DMS114 treated with DMSO at 0.1 percent for 48 hours (cell line): ENCODE measurements at regions not wholly inside any gene's neighbourhood (a gene's known extent, or its start where the extent isn't known, plus 50 kb on each side); places are given as distances from the start of the nearest gene placed in this dataset.

Experiments used
- DNase-seq: peaks from one replicate; lab custom pipeline; 2025; ENCODE audit not compliant: unreplicated experiment; lab: John Stamatoyannopoulos, UW

DNA sequence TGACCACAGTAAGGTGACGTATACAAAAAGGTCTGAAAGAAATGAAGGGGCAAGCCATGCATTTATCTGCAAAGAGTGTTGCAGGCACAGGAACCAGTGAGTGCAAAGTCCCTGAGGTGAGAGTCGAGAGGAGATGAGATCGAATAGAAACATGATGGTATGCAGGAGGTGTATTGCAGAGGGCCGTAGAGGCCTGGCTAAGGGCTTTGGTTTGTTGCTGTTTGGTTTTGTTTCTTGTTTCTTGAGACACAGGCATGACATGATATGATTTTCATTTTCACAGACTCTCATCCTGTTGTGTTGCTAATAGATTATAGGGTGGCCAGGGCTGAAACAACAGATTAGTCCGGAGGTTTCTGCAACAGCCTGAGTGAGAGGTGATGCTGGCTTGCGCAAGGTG lies 80.4 kb downstream of the HSPH1 start:
- DNase-seq = no peak

DNA sequence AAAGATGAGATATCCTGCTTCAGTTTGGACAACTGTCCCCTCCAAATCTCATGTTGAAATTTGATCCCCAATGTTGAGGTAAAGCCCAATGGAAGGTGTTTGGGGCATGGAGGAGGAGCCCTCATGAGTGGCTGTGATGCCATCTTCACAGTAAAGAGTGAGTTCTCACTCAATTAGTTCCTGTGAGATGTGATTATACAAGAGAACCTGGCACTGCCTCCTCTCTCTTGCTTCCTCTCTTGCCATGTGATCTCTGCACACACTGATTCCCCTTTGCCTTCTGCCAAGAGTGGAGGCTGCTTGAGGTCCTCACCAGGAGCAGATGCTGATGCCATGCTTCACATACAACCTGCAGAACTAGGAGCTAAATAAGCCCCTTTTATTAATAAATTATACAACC lies 86.9 kb downstream of the HSPH1 start:
- DNase-seq = no peak

DNA sequence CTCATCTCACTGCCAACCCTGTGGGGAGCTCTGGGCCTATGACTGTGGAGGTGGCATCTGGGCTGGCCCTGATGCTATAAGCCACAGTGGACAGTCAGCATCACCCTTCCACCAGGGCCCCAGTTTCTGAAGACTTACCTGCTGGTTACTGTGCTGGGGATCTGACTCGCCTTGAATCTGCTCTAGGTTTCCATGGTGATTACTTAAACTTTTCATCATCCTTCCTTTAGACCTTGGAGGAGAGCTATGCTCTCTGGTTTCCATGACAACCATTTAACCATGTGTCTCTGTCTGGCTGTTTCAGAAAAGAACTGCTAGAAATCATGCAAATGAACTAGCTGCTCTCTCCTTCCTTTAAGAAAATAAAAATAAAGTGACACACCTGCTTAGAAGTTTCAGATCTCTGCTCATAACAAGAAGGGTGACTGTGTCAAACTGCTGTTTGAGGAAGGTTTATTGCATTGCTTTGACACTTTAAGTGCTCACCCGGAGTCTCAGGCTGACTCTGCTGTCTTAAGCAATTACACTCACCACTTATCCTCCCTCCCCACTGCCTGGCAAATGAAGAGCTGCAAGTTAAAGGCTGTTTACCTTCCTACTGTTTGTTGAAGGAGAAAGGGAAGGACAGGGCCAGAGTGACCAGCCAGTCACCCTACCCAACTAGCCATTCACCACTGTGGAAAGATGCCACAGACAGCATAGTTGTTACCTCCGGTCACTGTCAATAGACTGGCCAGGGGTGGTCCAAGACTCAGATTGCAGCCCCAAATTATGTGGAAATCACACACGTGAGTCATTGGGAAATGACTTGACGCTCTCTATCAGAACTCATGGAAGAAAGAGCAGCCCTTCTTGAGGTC lies 87.6 kb downstream of the HSPH1 start:
- DNase-seq = no peak

GRCh38 chr13:31072041-31072440 lies 89.7 kb downstream of the HSPH1 start:
- no peak for DNase-seq

- DNase-seq = no peak
Measured at GRCh38 chr13:31069808-31070534, 91.7 kb downstream of the HSPH1 start.

GRCh38 chr13:31068119-31068423 lies 93.6 kb downstream of the HSPH1 start:
- DNase-seq = no peak

GRCh38 chr13:31067416-31068118 lies 94.1 kb downstream of the HSPH1 start:
- no peak for DNase-seq

DNA sequence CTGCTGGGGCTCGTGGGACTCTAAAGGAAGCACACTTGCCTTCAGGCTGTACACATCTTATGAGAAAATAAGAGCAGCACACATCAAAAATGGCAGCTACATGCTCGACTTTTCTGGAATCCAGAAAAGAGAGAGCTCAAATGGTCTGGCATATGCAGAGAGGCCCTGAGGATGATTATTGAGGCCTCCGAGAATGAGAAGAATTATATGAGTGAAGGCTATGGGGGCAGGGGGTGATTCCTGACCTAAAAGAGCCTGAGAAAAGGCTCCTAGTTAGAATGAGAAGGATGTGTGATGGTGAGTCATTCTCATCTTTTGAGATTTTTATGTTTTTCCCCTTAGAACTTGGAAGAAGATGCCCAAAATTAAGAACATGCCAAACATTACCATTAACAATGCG lies 97.1 kb downstream of the HSPH1 start:
- no peak for DNase-seq

DNA sequence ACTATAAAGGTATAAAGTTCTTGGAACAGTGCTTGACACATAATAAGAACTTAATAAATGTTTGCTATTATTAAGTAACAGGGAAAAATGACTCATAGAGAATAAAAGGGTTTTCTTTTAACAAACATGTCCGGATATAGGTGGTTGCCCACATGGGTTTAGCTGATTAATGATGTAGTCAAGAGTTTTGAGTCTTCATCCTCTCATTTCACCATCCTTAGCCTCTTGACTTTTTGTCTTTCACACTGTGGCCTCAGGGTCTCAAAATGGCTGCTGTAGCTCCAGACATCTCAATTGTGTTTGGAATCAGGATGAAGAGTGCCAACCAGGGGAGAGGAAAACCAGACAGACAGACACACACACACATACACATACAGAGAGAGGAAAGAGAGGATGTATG lies 97.9 kb downstream of the HSPH1 start:
- DNase-seq = no peak

- no peak for DNase-seq
Measured at GRCh38 chr13:31060655-31061054, 101.0 kb downstream of the HSPH1 start.

DNA sequence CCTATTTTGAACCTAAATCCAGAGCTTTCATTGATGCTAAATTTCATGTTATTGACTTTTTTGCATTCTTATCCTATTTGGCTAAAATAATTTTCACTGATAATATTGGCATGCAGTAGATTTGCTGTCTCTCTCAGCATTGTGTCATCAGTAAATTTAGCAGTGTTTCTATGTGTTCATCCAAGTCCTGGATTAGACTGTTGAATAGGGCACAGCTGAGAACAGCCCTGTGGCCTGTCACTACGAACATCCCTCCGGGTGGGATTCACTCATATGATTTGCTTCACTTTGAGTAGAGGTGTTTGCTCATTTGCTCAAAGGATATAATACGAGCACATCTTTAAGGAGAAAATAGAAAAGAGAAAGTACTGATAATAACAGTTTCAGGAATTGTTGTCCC lies 101.5 kb downstream of the HSPH1 start:
- no peak for DNase-seq

DNA sequence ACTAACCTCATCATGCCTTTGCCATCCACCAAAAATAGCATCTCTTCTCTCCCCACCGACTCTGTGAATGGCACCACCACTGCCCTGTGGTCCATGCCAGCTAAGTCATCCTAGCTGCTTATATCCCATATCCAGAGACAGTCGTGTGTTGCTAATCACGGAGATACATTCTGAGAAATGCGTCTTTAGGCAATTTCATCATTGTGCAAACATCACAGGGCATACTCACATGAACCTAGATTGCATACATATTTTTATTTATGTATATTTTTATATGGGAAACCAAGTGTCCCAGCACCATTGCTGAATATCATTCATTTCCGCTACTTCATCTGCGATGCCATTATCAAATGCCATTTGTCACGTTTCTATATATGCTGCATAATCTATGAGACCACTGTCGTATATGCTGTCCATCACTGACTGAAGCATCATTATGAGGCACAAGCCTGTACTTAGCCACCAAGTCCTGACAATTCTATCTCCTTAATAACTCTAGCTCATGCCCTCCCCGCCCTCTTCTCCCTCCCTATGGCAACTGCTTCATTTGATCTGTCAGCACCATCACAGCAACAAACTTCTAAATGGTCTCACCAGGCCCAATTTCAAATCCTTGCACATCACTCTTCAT lies 104.2 kb downstream of the HSPH1 start:
- DNase-seq = no peak

DNA sequence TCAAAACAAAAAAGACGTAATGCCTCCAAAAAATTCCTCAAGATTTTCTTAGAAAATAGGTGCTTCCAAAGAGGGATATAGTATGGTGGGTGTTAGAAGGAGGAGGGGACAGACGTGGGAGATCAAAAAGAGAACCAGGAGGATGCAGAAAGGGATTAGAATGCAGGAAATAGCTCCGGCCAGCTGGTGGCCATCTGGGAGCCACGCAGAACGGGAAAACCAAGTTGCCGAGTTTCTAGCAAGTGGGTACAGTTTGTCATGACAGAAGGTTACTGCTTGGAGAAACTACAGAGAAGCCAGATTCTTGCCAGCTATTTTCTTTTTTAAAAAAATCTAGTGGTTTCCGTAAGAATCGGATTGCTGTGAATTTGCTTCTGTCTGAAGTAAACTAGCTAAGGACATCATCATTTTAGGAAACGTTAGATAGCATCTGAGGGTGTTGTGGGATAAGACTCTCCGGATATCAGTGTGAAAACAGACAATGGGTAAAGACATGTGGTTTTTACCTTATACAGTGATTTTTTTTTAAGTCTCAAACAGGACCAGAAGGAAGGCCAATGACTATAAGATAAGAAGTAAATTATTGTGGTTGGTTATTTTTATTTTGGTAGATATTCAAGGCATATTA lies 104.9 kb downstream of the HSPH1 start:
- DNase-seq = no peak

DNA sequence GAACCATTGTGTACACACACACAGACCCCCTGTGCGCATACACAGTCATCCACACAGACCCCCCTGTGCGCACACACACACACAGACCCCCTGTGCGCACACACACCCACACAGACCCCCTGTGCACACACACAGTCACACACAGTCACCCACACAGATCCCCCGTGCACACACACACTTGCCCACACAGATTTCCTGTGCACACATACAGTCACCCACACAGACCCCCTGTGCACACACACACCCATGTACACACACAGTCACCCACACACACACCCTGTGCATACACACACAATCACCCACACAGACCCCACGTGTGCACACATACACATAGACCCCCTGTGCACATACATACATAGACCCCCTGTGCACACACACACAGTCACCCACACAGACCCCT lies 106.1 kb downstream of the HSPH1 start:
- no peak for DNase-seq

GRCh38 chr13:31054632-31055031 lies 107.1 kb downstream of the HSPH1 start:
- DNase-seq = no peak

GRCh38 chr13:31053896-31054295 lies 107.8 kb downstream of the HSPH1 start:
- DNase-seq = no peak

- DNase-seq = no peak
Measured at GRCh38 chr13:31053091-31053490, 108.6 kb downstream of the HSPH1 start.

DNA sequence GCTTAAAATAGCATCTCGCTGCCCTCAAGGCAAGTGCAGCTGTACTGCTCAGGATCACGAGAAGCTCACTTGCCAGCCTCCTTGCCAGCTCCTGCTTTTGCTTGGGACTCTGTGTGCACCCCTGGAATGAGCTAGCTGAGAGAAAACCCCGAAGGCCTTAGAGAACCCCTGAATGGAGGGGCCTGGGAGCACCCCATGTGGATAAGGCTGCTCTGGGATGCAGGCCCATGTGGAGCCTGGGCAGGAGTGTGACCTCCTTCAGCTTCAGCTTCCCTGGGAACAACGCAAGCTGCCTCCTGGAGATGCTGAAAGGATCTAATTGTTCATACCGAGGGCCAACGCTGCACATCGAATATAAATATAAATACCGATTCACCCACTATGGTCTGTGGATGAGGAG lies 109.2 kb downstream of the HSPH1 start:
- no peak for DNase-seq

DNA sequence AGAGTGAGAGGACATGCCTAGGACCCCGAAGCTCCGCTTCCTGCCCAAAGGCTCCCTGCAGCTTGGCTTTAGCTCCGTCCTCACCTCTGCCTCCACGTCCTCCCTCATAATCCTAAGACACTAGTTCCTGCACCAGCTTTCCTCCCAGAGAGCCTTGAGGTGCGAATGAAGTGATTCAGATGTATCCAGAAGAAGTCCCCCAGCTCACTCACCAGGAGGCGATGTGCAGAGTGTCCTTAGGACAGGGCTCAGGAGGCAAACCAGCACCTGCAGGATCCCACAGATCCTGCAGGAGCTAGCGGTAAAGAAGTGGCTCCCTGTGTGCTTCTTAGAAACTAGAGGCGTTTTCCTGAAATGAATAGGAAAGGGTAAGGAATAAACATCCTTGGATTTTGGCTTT lies 109.7 kb downstream of the HSPH1 start:
- no peak for DNase-seq

- no peak for DNase-seq
Measured at GRCh38 chr13:31050486-31051400, 111.0 kb downstream of the HSPH1 start.
